ENCODE measurements at regions not wholly inside any gene's neighbourhood (a gene's known extent, or its start where the extent isn't known, plus 50 kb on each side); places are given as distances from the start of the nearest gene placed in this dataset.

- no peak overlapping the region for H3K27ac ChIP-seq
- no peak for TF ChIP-seq ZFX (IDR thresholded peaks at IDR 0.05)
- TF ChIP-seq CTCF (conservative IDR thresholded peaks at IDR 0.05) = no peak
These were observed 1372.9 kb downstream of the TECRL start for GRCh38 chr4:63036159-63036866.

- H3K27ac ChIP-seq = no peak overlapping the region
- no peak for TF ChIP-seq ZFX (IDR thresholded peaks at IDR 0.05)
- no peak for TF ChIP-seq CTCF (conservative IDR thresholded peaks at IDR 0.05)
These were observed 1379.9 kb downstream of the TECRL start for GRCh38 chr4:63029380-63029779.

GRCh38 chr4:63020661-63021060 is 1388.6 kb downstream of the TECRL start:
- TF ChIP-seq ZFX (IDR thresholded peaks at IDR 0.05) (no peak), CTCF (conservative IDR thresholded peaks at IDR 0.05) (no peak)
- H3K27ac ChIP-seq = no peak overlapping the region

DNA sequence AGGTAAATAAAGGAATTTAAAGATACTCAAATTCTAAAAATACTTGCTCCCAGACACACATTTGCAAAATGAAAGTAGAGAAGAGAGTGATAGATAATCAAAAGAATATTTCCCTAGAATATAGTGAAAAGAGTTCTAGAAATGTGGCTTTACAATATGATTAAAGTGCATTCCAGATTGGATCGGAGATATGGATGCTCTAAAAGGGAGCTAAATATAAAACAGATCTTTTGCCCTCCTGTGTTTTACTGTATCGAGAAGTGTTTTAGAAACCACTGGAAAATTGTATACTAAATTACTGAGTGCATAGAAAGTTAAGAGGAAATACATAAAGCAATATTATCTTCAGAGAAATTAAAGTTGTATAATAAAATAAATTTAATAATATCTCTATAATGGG is 1392.0 kb downstream of the TECRL start:
- TF ChIP-seq ZFX (IDR thresholded peaks at IDR 0.05) (no peak), CTCF (conservative IDR thresholded peaks at IDR 0.05) (no peak)
- H3K27ac ChIP-seq = no peak overlapping the region

- no peak for TF ChIP-seq ZFX (IDR thresholded peaks at IDR 0.05)
- TF ChIP-seq CTCF (conservative IDR thresholded peaks at IDR 0.05) = no peak
- no peak overlapping the region for H3K27ac ChIP-seq
These were observed 1438.4 kb downstream of the TECRL start for GRCh38 chr4:62970846-62971245.

DNA sequence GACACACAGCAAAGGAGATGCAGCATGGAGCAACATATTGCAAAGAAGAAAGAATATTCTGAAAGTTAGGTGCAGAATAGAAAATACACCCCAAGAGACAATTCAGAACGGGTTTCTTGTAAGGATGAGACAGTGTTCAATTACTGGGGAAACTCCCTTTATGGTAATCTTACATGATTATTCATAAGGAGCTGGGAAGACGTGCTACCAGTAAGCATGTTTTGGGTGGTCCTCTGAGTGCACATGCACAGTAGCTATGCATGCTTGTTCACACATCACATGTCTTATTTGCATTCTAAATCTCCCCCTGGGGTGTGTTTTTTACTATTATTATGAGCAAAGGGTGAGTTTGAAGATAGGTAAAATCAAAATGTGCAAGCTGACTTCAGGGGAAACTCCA is 1448.8 kb downstream of the TECRL start:
- no peak for TF ChIP-seq ZFX (IDR thresholded peaks at IDR 0.05)
- TF ChIP-seq CTCF (conservative IDR thresholded peaks at IDR 0.05) = no peak
- H3K27ac ChIP-seq = no peak overlapping the region

- TF ChIP-seq CTCF (conservative IDR thresholded peaks at IDR 0.05) (no peak), ZFX (IDR thresholded peaks at IDR 0.05) (no peak)
- no peak overlapping the region for H3K27ac ChIP-seq
These were observed 1455.5 kb downstream of the TECRL start for GRCh38 chr4:62953752-62954151.

All from C4-2B (cell line).